GM12873 (cell line): ENCODE measurements at regions not wholly inside any gene's neighbourhood (a gene's known extent, or its start where the extent isn't known, plus 50 kb on each side); places are given as distances from the start of the nearest gene placed in this dataset.

Experiments used
- CTCF ChIP-seq: IDR thresholded peaks from 2 replicates; pipeline ENCODE4 v1.5.1; 2012; ENCODE audit warnings: low read depth, mild to moderate bottlenecking, moderate library complexity, low read length, control low read depth; ENCODE audit not compliant: insufficient read depth; ENCODE audit errors: missing control alignments

DNA sequence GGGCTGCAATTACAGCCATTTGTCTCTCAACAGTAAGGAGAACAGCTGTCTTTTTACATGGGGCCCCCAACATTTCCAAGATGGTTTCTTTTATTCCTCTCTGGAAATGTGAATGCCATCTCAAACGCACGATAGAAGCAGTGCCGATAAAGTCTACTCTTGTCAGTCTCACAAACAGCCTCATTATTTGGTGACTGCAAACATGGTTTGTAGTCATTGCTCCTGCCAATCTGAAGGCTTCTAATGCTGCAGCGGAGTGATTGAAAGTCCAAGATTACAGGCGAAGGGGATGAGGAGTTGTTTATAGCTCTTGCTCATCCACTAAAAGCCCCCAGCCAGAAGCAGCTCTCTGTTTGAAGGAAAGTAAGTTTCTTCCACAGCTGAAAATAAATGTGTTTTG, 657.1 kb downstream of the CBLN4 start:
- TF ChIP-seq CTCF, result no peak

DNA sequence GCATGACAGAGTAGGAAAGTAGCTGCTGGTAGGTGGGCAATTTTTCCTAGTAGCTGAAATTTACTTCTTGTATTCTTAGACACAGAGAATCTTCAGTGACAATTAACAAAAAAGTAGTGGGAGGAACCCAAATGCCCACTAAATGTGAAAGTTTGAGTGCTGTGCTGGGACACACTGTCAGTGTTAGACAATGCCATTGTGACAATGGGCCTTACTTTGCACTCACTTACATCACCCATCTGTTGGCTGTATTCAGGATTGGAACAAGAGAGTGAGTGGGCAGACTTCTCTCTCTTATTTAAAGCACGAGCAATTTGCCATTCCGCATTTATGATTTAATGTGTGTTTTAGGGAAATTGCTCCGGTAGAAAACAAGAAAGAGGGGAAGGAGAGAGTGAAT, 662.5 kb downstream of the CBLN4 start:
- TF ChIP-seq CTCF, result no peak

DNA sequence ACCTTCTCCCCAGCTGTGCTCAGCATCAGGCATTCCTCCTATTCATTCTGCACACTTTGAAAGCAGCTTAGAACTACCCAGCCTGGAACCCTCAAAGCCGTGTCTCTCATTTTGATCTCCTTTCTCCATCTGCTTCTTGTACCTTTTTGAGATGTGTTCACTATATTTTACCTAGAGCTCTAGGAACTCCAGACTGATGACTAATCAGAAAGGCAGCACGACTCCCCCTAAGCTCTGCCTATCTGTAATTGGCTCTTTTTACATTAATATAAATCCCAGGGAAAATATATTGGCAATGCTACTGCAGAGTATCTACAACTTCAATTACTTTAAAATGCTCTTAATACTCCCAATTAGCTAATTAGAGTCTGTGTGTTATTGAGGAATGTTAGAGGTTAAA, 671.5 kb downstream of the CBLN4 start:
- no peak for TF ChIP-seq CTCF

DNA sequence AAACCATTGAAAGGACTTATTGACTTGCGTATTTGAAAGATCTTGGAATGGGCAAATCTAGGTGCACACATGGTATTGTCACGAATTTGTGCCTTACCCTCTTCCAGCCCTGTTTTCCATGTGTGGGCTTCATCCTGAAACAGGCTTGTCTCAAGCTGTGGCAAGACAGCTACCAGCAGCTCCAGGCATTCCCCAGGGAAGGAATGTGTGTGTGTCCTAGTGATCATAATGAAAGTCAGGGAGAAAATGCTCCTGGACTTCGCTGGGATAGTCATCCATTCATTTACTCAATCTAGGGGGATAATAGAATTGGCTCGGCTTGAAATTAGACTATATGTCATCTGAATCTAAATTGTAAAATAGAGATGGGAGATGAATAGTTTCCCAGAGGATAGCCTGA, 676.2 kb downstream of the CBLN4 start:
- no peak for TF ChIP-seq CTCF

GRCh38 chr20:55322745-55323144, 682.6 kb downstream of the CBLN4 start:
- TF ChIP-seq CTCF, result no peak

GRCh38 chr20:55316753-55317152, 688.6 kb downstream of the CBLN4 start:
- no peak for TF ChIP-seq CTCF

DNA sequence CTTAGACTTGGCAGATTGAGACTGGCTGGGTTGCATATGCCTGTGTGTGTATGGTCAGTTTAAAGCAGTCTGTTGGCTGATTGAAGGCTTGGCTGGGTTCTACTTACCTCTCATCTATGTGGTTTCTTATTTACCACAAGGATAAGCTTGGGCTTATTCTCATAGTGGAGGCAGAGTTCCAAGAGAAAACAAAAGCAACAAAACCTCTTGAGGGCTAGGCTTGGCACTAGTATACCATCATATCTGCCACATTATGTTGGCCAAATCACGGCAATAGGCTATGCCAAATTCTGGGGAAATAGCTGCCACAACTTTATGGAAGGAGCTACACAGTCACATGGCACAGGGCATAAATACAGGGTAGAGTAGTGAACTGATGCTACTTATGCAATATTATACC, 714.1 kb downstream of the CBLN4 start:
- no peak for TF ChIP-seq CTCF

GRCh38 chr20:55283889-55284288, 721.4 kb downstream of the CBLN4 start:
- TF ChIP-seq CTCF, result no peak
